WTC11 (cell line): ENCODE measurements at regions not wholly inside any gene's neighbourhood (a gene's known extent, or its start where the extent isn't known, plus 50 kb on each side); places are given as distances from the start of the nearest gene placed in this dataset.

Experiments
- ATAC-seq: fragments of 200-7000 bp; cut with Tn5 transposase; 2 replicates; pipeline ENCODE4 v1.10.0; 2021; ENCODE audit warnings: mild to moderate bottlenecking, moderate library complexity
- CTCF ChIA-PET: fragments of 300-600 bp; sonication (Branson Sonifier 250); formaldehyde crosslinking; loops from one replicate; lab custom pipeline; 2021; ENCODE audit warnings: antibody characterized with exemption; lab: Charles Lee
- POLR2A ChIA-PET: fragments of 350-600 bp; sonication (Branson Sonifier 250); formaldehyde crosslinking; loops from one replicate; lab custom pipeline; 2021; ENCODE audit warnings: antibody characterized with exemption; lab: Charles Lee
- DNase-seq: peaks from one replicate; pipeline ENCODE4 v3.0.0; 2021; ENCODE audit warnings: low spot score
- H3K27ac Mint-ChIP-seq: 2 replicates; pipeline ENCODE4 v1.8.0; 2021; ENCODE audit warnings: mixed read lengths
- H3K27me3 Mint-ChIP-seq: 2 replicates; pipeline ENCODE4 v1.8.0; 2021; ENCODE audit warnings: low read depth, mild to moderate bottlenecking, moderate library complexity, mixed read lengths
- H3K36me3 Mint-ChIP-seq: 2 replicates; pipeline ENCODE4 v1.8.0; 2021; ENCODE audit warnings: mixed read lengths
- H3K4me1 Mint-ChIP-seq: 2 replicates; pipeline ENCODE4 v1.8.0; 2022; ENCODE audit warnings: mixed read lengths
- H3K4me3 Mint-ChIP-seq: 2 replicates; pipeline ENCODE4 v1.8.0; 2021; ENCODE audit warnings: mild to moderate bottlenecking, moderate library complexity, mixed read lengths
- H3K9me3 Mint-ChIP-seq: 2 replicates; pipeline ENCODE4 v1.8.0; 2021; ENCODE audit warnings: mixed read lengths
- AR ChIP-seq: fragments of 250-450 bp; sonication (Bioruptor Pico); IDR thresholded peaks from 2 replicates; pipeline ENCODE4 v1.9.0; 2021; ENCODE audit warnings: mild to moderate bottlenecking
- ATF6 ChIP-seq: sonication (generic); formaldehyde crosslinking; IDR thresholded peaks from 2 replicates; pipeline ENCODE4 v1.8.1; 2023; ENCODE audit warnings: mild to moderate bottlenecking, missing genetic modification reagents
- CBFB ChIP-seq: sonication (generic); formaldehyde crosslinking; IDR thresholded peaks from 2 replicates; pipeline ENCODE4 v1.8.1; 2022; ENCODE audit warnings: mild to moderate bottlenecking, low read depth, missing genetic modification reagents
- CDX4 ChIP-seq: fragments of 250-450 bp; sonication (Bioruptor Pico); IDR thresholded peaks from 2 replicates; pipeline ENCODE4 v1.9.0; 2021; ENCODE audit warnings: moderate library complexity, mild to moderate bottlenecking, inconsistent platforms, borderline replicate concordance
- CTCF ChIP-seq: fragments of 200-600 bp; IDR thresholded peaks from 2 replicates; pipeline ENCODE4 v1.8.0; 2022; ENCODE audit warnings: antibody characterized with exemption
- E2F1 ChIP-seq: sonication (generic); formaldehyde crosslinking; IDR thresholded peaks from 2 replicates; pipeline ENCODE4 v1.8.0; 2022; ENCODE audit warnings: mild to moderate bottlenecking, missing genetic modification reagents
- E2F4 ChIP-seq: sonication (generic); formaldehyde crosslinking; IDR thresholded peaks from 2 replicates; pipeline ENCODE4 v1.8.1; 2022; ENCODE audit warnings: low read depth, mild to moderate bottlenecking, moderate library complexity, missing genetic modification reagents, borderline replicate concordance
- EMX1 ChIP-seq: fragments of 250-450 bp; sonication (Bioruptor Pico); IDR thresholded peaks from 2 replicates; pipeline ENCODE4 v1.8.0; 2021; ENCODE audit warnings: mild to moderate bottlenecking
- ERG ChIP-seq: fragments of 250-450 bp; sonication (Bioruptor Pico); IDR thresholded peaks from 2 replicates; pipeline ENCODE4 v1.8.0; 2021; ENCODE audit warnings: mild to moderate bottlenecking
- ESRRA ChIP-seq: sonication (generic); formaldehyde crosslinking; IDR thresholded peaks from 2 replicates; pipeline ENCODE4 v1.8.1; 2022; ENCODE audit warnings: mild to moderate bottlenecking, missing genetic modification reagents, borderline replicate concordance
- ETV6 ChIP-seq: sonication (generic); formaldehyde crosslinking; IDR thresholded peaks from 2 replicates; pipeline ENCODE4 v1.8.1; 2022; ENCODE audit warnings: mild to moderate bottlenecking, missing genetic modification reagents
- GTF2I ChIP-seq: fragments of 250-450 bp; sonication (Bioruptor Pico); conservative IDR thresholded peaks from 2 replicates; pipeline ENCODE4 v1.4.0; 2021; ENCODE audit warnings: mild to moderate bottlenecking
- HMGA2 ChIP-seq: fragments of 250-450 bp; sonication (Bioruptor Pico); IDR thresholded peaks from 2 replicates; pipeline ENCODE4 v1.4.0; 2021; ENCODE audit warnings: mild to moderate bottlenecking, moderate library complexity
- NR1H2 ChIP-seq: sonication (generic); formaldehyde crosslinking; IDR thresholded peaks from 2 replicates; pipeline ENCODE4 v1.9.0; 2021; ENCODE audit warnings: mild to moderate bottlenecking, moderate library complexity, missing genetic modification reagents
- NR3C1 ChIP-seq: sonication (generic); formaldehyde crosslinking; conservative IDR thresholded peaks from 2 replicates; pipeline ENCODE4 v1.8.1; 2023; ENCODE audit warnings: low read depth, mild to moderate bottlenecking, missing genetic modification reagents
- OVOL2 ChIP-seq: fragments of 250-450 bp; sonication (Bioruptor Pico); IDR thresholded peaks from 2 replicates; pipeline ENCODE4 v1.9.0; 2021; ENCODE audit warnings: mild to moderate bottlenecking, borderline replicate concordance
- PREB ChIP-seq: sonication (generic); formaldehyde crosslinking; IDR thresholded peaks from 2 replicates; pipeline ENCODE4 v1.8.1; 2022; ENCODE audit warnings: mild to moderate bottlenecking, missing genetic modification reagents, moderate library complexity, borderline replicate concordance
- RELA ChIP-seq: sonication (generic); formaldehyde crosslinking; IDR thresholded peaks from 2 replicates; pipeline ENCODE4 v1.8.1; 2022; ENCODE audit warnings: missing genetic modification reagents, mild to moderate bottlenecking, borderline replicate concordance
- RORB ChIP-seq: fragments of 250-450 bp; sonication (Bioruptor Pico); IDR thresholded peaks from 2 replicates; pipeline ENCODE4 v1.9.0; 2021; ENCODE audit warnings: mild to moderate bottlenecking
- ZNF121 ChIP-seq: sonication (generic); formaldehyde crosslinking; IDR thresholded peaks from 2 replicates; pipeline ENCODE4 v1.8.0; 2023; ENCODE audit warnings: missing genetic modification reagents
- ZNF232 ChIP-seq: sonication (generic); formaldehyde crosslinking; IDR thresholded peaks from 2 replicates; pipeline ENCODE4 v1.8.0; 2022; ENCODE audit warnings: mild to moderate bottlenecking, missing genetic modification reagents
- ZNF423 ChIP-seq: fragments of 250-450 bp; sonication (Bioruptor Pico); IDR thresholded peaks from 2 replicates; pipeline ENCODE4 v2.1.2; 2022; ENCODE audit warnings: mild to moderate bottlenecking, moderate library complexity
- ZNF671 ChIP-seq: fragments of 250-450 bp; sonication (Bioruptor Pico); IDR thresholded peaks from 2 replicates; pipeline ENCODE4 v1.8.0; 2021; ENCODE audit warnings: mild to moderate bottlenecking

- Mint-ChIP-seq H3K27me3 (peaks cover 5% of the 10 kb centered on the region; the same call in 1 of the 2 replicates), H3K36me3 (no peaks in the 10 kb centered on the region), H3K9me3 (peaks cover 31% of the 10 kb centered on the region), H3K4me1 (no peaks in the 10 kb centered on the region), H3K27ac (no peak overlapping the region), H3K4me3 (no peak overlapping the region)
- POLR2A ChIA-PET, result no interaction called here
- TF ChIP-seq NR1H2 (CRISPR knock-in tag), result no peak
- no peak for TF ChIP-seq PREB (CRISPR knock-in tag)
- TF ChIP-seq ZNF671, result no peak
- no peak for TF ChIP-seq RORB (CRISPR knock-in tag)
- no peak for TF ChIP-seq OVOL2 (CRISPR knock-in tag)
- no peak for TF ChIP-seq ZNF121
- no peak for TF ChIP-seq ERG
- no peak for TF ChIP-seq ETV6 (CRISPR knock-in tag)
- TF ChIP-seq CBFB (CRISPR knock-in tag), result no peak
- no peak for TF ChIP-seq AR (CRISPR knock-in tag)
- TF ChIP-seq, all 79 proteins: peak for 0
- no peak for DNase-seq
- CTCF ChIA-PET, result no interaction called here
- ATAC-seq, result no peak
These were observed 60.4 kb downstream of the FOXI2 start for GRCh38 chr10:127797339-127797738.

- POLR2A ChIA-PET, result no interaction called here
- no peak for DNase-seq
- Mint-ChIP-seq H3K9me3 (peaks cover 31% of the 10 kb centered on the region), H3K27me3 (peaks cover 5% of the 10 kb centered on the region; the same call in 1 of the 2 replicates), H3K27ac (no peak overlapping the region), H3K36me3 (no peaks in the 10 kb centered on the region), H3K4me1 (no peaks in the 10 kb centered on the region), H3K4me3 (no peak overlapping the region)
- CTCF ChIA-PET, result no interaction called here
- ATAC-seq, result no peak
- no peak for TF ChIP-seq ZNF232
- no peak for TF ChIP-seq ATF6 (CRISPR knock-in tag)
- TF ChIP-seq ZNF423 (CRISPR knock-in tag), result no peak
- TF ChIP-seq EMX1 (CRISPR knock-in tag), result no peak
- TF ChIP-seq NR3C1 (CRISPR knock-in tag), result no peak
- no peak for TF ChIP-seq HMGA2 (CRISPR knock-in tag)
- TF ChIP-seq CTCF, result no peak
- TF ChIP-seq PREB (CRISPR knock-in tag), result no peak
- no peak for TF ChIP-seq ZNF121
- no peak for TF ChIP-seq ESRRA
- TF ChIP-seq RELA (CRISPR knock-in tag), result no peak
- TF ChIP-seq CDX4 (CRISPR knock-in tag), result no peak
- TF ChIP-seq GTF2I (CRISPR knock-in tag), result no peak
- no peak for TF ChIP-seq E2F4
- TF ChIP-seq E2F1 (CRISPR knock-in tag), result no peak
- no peak for TF ChIP-seq OVOL2 (CRISPR knock-in tag)
These were observed 61.1 kb downstream of the FOXI2 start for GRCh38 chr10:127798111-127798510.
